Muscle of leg (tissue), 3 donors: ENCODE measurements at regions not wholly inside any gene's neighbourhood (a gene's known extent, or its start where the extent isn't known, plus 50 kb on each side); places are given as distances from the start of the nearest gene placed in this dataset.

Source experiments
- DNase-seq: peaks from one replicate; pipeline ENCODE4 v3.0.0; 2013
- H3K27ac ChIP-seq: one replicate; pipeline ENCODE4 v1.5.1; 2013; ENCODE audit warnings: mild to moderate bottlenecking, low read length, control low read depth
- H3K27me3 ChIP-seq: one replicate; pipeline ENCODE4 v1.6.1; 2013; ENCODE audit warnings: low read length; ENCODE audit not compliant: control insufficient read depth, insufficient read depth
- H3K36me3 ChIP-seq: one replicate; pipeline ENCODE4 v1.6.1; 2013; ENCODE audit warnings: low read length; ENCODE audit not compliant: control insufficient read depth, insufficient read depth
- H3K4me1 ChIP-seq: one replicate; pipeline ENCODE4 v1.6.1; 2013; ENCODE audit warnings: low read length; ENCODE audit not compliant: control insufficient read depth, insufficient read depth
- H3K4me3 ChIP-seq: one replicate; pipeline ENCODE4 v1.5.1; 2013; ENCODE audit warnings: low read length, control low read depth
- H3K9me3 ChIP-seq: replicated peaks from 2 replicates; pipeline ENCODE4 v1.6.1; 2013; ENCODE audit warnings: low read depth, low read length; ENCODE audit not compliant: control insufficient read depth
- WGBS: methylation state at CpG from one replicate; pipeline ENCODE4 v1.1.5; 2013; ENCODE audit warnings: missing lambda C conversion rate; ENCODE audit not compliant: insufficient coverage; 5-methylcytosine and 5-hydroxymethylcytosine counted together

- no peak overlapping the region for H3K27ac ChIP-seq
- no peaks in the 10 kb centered on the region for H3K9me3 ChIP-seq
- no peak for DNase-seq
- no CpG with 5 or more reads among the region's 2 CpGs for WGBS
- H3K36me3 ChIP-seq, result no peaks in the 10 kb centered on the region
- H3K4me1 ChIP-seq, result no peaks in the 10 kb centered on the region
- H3K27me3 ChIP-seq, result no peaks in the 10 kb centered on the region
- H3K4me3 ChIP-seq, result no peak overlapping the region
Observed at GRCh38 chr13:72284791-72285190, 417.8 kb upstream of the DACH1 start.

- no peaks in the 10 kb centered on the region for H3K36me3 ChIP-seq
- H3K27me3 ChIP-seq, result no peaks in the 10 kb centered on the region
- WGBS, result no CpG with 5 or more reads among the region's 1 CpG
- H3K9me3 ChIP-seq, result no peaks in the 10 kb centered on the region
- no peak for DNase-seq
- no peak overlapping the region for H3K27ac ChIP-seq
- H3K4me1 ChIP-seq, result no peaks in the 10 kb centered on the region
- no peak overlapping the region for H3K4me3 ChIP-seq
Observed at GRCh38 chr13:72261732-72262131, 394.7 kb upstream of the DACH1 start.

- Histone ChIP-seq H3K27me3 (no peaks in the 10 kb centered on the region), H3K4me1 (no peaks in the 10 kb centered on the region), H3K4me3 (no peak overlapping the region), H3K36me3 (no peaks in the 10 kb centered on the region), H3K27ac (no peak overlapping the region), H3K9me3 (no peaks in the 10 kb centered on the region)
- WGBS, result 38% methylated on average over 2 of the region's 3 CpGs
- DNase-seq, result no peak
Observed at GRCh38 chr13:72259528-72259927, 392.5 kb upstream of the DACH1 start.

GRCh38 chr13:72258340-72258981 lies 391.5 kb upstream of the DACH1 start:
- Histone ChIP-seq H3K36me3 (no peaks in the 10 kb centered on the region), H3K27ac (no peak overlapping the region), H3K4me1 (no peaks in the 10 kb centered on the region), H3K27me3 (no peaks in the 10 kb centered on the region), H3K9me3 (no peaks in the 10 kb centered on the region), H3K4me3 (no peak overlapping the region)
- no peak for DNase-seq
- 32% methylated on average over 3 of the region's 7 CpGs for WGBS

- DNase-seq, result peak; percentile 22
- WGBS, result 37% methylated on average over 5 of the region's 7 CpGs
Observed at GRCh38 chr13:72255908-72256307, 388.9 kb upstream of the DACH1 start.

GRCh38 chr13:72253754-72254153 lies 386.8 kb upstream of the DACH1 start:
- H3K9me3 ChIP-seq, result no peaks in the 10 kb centered on the region
- no CpG with 5 or more reads among the region's 4 CpGs for WGBS
- H3K27me3 ChIP-seq, result no peaks in the 10 kb centered on the region
- no peak for DNase-seq
- no peak overlapping the region for H3K4me3 ChIP-seq
- H3K36me3 ChIP-seq, result no peaks in the 10 kb centered on the region
- no peaks in the 10 kb centered on the region for H3K4me1 ChIP-seq
- H3K27ac ChIP-seq, result no peak overlapping the region

More at GRCh38 chr13:72255908-72256307, 388.9 kb upstream of the DACH1 start:
- no peaks in the 10 kb centered on the region for H3K36me3 ChIP-seq
- H3K27me3 ChIP-seq, result no peaks in the 10 kb centered on the region
- no peak overlapping the region for H3K27ac ChIP-seq
- no peaks in the 10 kb centered on the region for H3K4me1 ChIP-seq
- no peaks in the 10 kb centered on the region for H3K9me3 ChIP-seq
- no peak overlapping the region for H3K4me3 ChIP-seq

- H3K27me3 ChIP-seq, result no peaks in the 10 kb centered on the region
- no peaks in the 10 kb centered on the region for H3K36me3 ChIP-seq
- H3K27ac ChIP-seq, result no peak overlapping the region
- H3K4me3 ChIP-seq, result no peak overlapping the region
- no peaks in the 10 kb centered on the region for H3K9me3 ChIP-seq
- DNase-seq, result no peak
- H3K4me1 ChIP-seq, result no peaks in the 10 kb centered on the region
Observed at GRCh38 chr13:72246396-72246795, 379.4 kb upstream of the DACH1 start.

- no peak overlapping the region for H3K27ac ChIP-seq
- H3K4me1 ChIP-seq, result no peaks in the 10 kb centered on the region
- no peak overlapping the region for H3K4me3 ChIP-seq
- no peaks in the 10 kb centered on the region for H3K27me3 ChIP-seq
- DNase-seq, result no peak
- H3K9me3 ChIP-seq, result no peaks in the 10 kb centered on the region
- no peaks in the 10 kb centered on the region for H3K36me3 ChIP-seq
- no CpG with 5 or more reads among the region's 3 CpGs for WGBS
Observed at GRCh38 chr13:72244788-72245187, 377.8 kb upstream of the DACH1 start.

GRCh38 chr13:72230131-72230530 lies 363.1 kb upstream of the DACH1 start:
- Histone ChIP-seq H3K9me3 (no peaks in the 10 kb centered on the region), H3K27me3 (no peaks in the 10 kb centered on the region), H3K4me1 (no peaks in the 10 kb centered on the region), H3K4me3 (no peak overlapping the region), H3K36me3 (no peaks in the 10 kb centered on the region), H3K27ac (no peak overlapping the region)
- no CpG with 5 or more reads among the region's 3 CpGs for WGBS
- DNase-seq, result no peak

- no peaks in the 10 kb centered on the region for H3K9me3 ChIP-seq
- no peaks in the 10 kb centered on the region for H3K4me1 ChIP-seq
- no peaks in the 10 kb centered on the region for H3K36me3 ChIP-seq
- H3K27me3 ChIP-seq, result no peaks in the 10 kb centered on the region
- no peak overlapping the region for H3K4me3 ChIP-seq
- no peak for DNase-seq
- no peak overlapping the region for H3K27ac ChIP-seq
Observed at GRCh38 chr13:72229067-72229466, 362.1 kb upstream of the DACH1 start.

- Histone ChIP-seq H3K4me3 (no peak overlapping the region), H3K27me3 (no peaks in the 10 kb centered on the region), H3K27ac (no peak overlapping the region), H3K36me3 (no peaks in the 10 kb centered on the region), H3K4me1 (no peaks in the 10 kb centered on the region), H3K9me3 (no peaks in the 10 kb centered on the region)
- DNase-seq, result no peak
- WGBS, result 42% methylated on average over 5 of the region's 9 CpGs
Observed at GRCh38 chr13:72221276-72221962, 354.4 kb upstream of the DACH1 start.
